ENCODE measurements at regions not wholly inside any gene's neighbourhood (a gene's known extent, or its start where the extent isn't known, plus 50 kb on each side); places are given as distances from the start of the nearest gene placed in this dataset.

DNA sequence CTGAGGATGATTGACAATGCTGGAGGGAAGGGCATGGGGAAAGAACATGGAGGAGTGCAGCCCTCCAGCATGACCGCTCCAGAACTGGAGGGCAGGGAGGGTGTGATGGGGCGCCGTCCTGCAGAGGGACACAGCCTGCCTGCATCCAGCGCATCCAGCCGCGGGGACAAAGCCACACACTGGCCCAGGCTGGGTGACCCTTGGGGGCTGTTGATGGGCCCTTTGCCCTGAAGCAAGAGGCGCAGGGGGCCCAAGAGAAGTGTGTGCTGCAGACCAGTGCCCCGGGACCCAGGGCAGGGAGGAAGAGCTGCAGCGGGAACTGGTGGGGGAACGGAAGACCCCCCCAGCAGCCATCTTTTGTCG lies 169.8 kb upstream of the PPP1R26 start:
- no peak for DNase-seq (ENCODE audit: low read depth in 2 of 2)

GRCh38 chr9:135310134-135310533 lies 169.4 kb upstream of the PPP1R26 start:
- DNase-seq (ENCODE audit: low read depth in 2 of 2), result no peak

DNA sequence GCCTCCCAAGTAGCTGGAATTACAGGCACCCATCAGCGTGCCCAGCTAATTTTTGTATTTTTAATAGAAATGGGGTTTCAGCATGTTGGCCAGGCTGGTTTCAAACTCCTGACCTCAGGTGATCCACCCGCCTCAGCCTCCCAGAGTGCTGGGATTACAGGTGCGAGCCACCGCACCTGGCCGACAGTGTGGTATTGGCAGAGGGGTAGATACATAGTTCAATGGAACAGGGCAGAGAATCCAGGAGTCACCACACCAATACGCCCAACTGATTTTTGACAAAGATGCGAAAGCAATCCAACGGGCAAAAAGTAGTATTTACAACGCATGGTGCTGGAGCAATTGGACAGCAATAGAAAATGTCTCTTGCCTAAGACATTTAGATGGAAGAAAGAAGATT lies 164.0 kb upstream of the PPP1R26 start:
- DNase-seq (ENCODE audit: low read depth in 2 of 2), result no peak

DNA sequence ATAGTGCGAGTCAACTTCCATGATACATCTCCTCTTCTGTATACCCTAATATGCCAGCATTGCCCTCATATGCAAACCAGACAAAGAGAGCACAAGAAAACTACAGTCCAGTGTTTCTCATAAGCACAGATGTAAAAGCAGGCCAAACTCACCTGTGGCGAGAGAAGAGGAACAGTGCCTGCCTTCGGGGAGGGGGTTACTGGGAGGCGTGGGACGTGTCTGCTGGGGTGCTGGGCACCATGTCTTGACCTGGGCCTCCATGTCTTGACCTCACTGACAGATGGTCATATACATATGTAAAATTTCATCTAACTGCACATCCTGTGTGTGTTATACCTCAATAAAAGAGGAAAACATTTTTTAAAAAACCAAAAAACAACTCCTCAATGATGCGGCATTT lies 159.3 kb upstream of the PPP1R26 start:
- no peak for DNase-seq (ENCODE audit: low read depth in 2 of 2)

GRCh38 chr9:135320943-135321342 lies 158.6 kb upstream of the PPP1R26 start:
- DNase-seq (ENCODE audit: low read depth in 2 of 2), result no peak

DNA sequence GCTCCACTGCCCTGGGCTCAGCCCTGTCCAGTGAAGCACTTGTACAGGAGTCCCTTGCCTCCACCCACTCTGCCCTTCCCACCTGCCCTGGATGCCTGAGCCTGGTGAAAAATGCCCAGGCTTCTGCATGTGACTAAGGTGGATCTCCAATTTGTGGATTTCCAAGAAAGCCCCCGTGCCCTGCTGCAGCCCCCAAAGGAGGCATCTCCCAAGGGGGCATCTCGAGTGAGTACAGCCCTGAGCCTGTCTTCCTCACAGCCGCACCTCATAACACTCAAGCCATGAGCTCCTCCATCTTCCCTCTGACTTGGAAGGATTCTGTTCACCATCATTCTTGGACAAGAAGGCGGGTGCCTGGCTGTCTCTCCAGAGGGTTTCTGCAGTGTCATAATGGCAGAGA lies 158.0 kb upstream of the PPP1R26 start:
- DNase-seq (ENCODE audit: low read depth in 2 of 2), result no peak

DNA sequence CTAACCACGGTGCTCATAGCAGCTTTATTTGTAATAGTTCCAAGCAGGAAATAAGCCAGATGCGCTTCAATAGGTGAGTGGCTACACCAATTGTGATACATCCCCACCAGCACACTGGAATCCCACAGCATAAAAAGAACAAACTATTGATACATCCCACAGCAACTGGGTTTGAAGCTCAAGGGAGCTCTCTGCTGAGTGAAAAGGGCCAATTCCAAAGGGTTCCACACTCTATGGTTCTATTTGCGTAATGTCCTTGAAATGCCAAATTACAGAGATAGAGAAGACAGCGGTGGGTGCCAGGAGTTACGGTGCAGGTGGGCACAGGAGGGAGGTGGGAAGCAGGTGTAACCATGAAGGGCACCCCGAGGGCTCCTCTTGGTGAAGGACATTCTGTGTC lies 155.3 kb upstream of the PPP1R26 start:
- DNase-seq (ENCODE audit: low read depth in 2 of 2), result no peak

- DNase-seq (ENCODE audit: low read depth in 2 of 2), result no peak
Measured at GRCh38 chr9:135326141-135326540, 153.4 kb upstream of the PPP1R26 start.

DNA sequence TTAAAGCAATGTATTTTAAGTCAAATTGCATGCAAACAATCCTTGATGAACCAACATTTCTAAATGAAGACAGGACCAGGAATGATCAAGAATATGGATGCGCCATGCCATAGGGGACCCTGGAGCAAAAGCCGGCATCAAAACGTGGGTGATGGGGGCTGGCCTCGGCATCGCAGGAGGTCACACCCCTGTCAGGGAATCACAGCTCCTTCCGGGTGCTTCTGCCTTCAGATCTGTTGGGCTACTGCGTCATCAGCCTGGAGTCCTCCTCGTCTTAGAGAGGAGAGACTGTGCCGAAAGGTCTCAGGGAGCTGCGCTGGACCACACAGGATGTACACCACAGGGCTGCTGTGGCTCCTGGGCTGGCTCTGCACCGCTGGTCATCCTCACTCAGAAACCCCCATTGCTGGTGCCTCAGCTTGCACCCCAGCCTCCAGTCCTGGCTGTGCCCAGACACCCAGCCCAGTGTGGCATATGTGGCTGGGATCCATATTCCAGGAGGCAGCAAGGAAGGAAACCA lies 152.9 kb upstream of the PPP1R26 start:
- DNase-seq (ENCODE audit: low read depth in 2 of 2), result no peak

DNA sequence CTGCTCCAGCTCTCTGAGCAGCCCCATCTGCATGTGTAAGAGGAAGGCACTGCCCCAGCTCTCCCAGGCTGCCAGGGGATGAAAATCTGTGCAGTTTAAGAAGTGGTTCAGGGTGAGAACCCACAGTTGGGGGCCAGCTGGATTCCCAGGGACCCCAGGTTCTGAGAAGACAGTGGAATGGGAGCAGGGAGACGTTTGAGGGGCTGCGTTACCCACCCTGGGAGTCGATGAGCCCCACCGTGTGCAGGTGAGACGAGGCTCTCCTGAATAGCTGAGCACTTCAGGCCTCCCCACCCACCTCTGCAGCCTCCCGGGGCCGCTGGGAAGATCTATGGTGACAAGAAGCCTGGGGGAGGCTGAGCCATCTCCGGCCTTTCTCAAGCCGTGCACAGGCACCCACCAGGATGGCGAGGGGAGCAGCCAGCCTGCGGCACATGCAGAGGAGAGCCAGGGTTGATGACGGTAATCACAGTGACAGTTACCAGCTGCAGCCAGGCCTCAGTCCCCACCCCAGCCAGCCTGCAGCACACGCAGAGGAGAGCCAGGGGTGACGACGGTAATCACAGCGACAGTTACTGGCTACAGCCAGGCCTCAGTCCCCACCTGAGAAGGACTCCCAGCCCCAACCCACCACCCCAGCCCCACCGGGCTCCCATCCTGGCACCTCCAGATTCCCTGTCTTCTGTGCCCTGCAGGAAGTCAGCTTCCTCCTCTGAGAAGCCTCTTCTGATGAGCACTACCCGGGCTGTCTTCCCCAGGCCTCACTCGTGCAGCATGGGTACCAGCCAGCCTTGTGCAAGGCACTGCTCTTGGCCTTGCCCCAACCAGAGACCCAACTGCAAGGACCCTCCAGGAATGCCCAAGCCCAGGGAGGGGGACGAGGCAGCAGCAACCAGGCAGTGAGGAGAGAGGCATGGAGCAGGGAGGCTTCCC lies 150.8 kb upstream of the PPP1R26 start:
- no peak for DNase-seq (ENCODE audit: low read depth in 2 of 2)

GRCh38 chr9:135329571-135330306 lies 149.8 kb upstream of the PPP1R26 start:
- DNase-seq (ENCODE audit: low read depth in 2 of 2), result no peak

DNA sequence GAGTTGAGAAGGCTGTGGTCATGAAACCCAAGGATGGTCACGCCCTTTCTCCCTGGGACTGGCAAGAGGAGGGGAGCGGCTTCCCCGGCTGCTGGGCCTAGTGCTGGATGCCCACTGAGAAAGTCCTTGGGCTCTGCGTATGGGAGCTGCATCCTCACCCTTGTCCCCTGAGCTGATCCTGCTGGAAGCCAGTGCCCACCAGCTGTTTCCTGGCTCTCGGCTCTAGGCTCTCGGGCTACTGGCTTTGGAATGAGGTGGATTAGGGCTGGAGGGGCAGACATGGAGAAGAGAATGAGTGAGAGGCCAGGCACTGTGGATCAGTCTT lies 149.3 kb upstream of the PPP1R26 start:
- DNase-seq (ENCODE audit: low read depth in 2 of 2), result no peak

DNA sequence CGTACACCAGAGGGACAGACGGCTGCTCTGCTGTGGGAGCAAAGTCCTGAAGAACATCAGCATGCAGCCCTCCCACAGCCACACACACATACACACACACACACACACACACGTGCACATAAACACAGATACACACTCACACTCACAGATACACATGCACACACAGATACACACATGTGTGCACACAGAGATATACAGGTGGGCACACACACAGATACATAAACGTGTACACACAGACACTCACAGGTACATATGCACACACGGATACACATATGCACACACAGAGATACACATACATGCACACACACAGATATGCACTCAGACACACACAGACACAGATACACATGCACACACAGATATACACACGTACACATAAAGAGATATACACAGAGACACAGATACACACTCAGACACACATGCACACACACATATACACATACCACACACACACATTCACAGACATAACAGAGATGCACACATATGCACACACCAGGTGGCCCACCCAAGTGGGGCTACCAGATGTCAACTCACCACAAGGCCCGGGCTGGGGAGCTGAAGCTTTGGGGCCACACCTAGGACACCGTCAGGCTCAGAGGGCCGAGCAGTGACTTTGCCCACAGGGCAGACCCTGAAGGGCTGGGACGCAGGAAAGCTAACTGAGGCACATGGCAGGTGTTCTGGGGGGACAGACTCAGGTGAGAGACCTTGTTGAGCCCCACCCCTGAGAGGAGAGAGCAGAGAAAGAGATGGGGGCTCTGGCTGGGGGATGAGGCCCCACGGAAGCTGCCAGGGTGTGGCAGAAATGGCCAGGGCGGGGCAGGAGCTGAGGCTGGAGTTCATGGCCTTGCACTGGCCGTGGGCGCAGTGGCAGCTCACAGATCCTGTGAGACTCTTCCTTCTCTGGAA lies 148.6 kb upstream of the PPP1R26 start:
- DNase-seq (ENCODE audit: low read depth in 2 of 2), result no peak

DNA sequence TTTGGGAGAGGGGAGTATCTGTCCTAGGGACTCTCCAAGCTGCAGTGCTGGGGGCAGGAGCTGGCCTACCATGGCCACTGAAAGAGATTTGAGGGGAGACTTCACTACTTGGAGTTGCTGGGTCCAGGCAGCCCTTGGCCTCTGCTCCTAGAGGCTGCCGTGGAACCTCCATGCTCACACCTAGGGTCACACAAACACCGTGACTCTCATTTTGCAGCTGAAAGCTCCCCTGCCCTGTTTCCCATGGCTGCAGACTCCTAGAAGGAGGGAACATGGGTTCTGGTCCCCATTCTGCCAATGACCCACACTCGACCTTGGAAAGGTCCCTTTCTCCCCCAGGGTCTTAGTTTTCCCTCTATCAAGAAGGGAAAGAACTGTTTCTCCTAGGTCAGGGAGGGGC lies 147.1 kb upstream of the PPP1R26 start:
- DNase-seq (ENCODE audit: low read depth in 2 of 2), result no peak

DNA sequence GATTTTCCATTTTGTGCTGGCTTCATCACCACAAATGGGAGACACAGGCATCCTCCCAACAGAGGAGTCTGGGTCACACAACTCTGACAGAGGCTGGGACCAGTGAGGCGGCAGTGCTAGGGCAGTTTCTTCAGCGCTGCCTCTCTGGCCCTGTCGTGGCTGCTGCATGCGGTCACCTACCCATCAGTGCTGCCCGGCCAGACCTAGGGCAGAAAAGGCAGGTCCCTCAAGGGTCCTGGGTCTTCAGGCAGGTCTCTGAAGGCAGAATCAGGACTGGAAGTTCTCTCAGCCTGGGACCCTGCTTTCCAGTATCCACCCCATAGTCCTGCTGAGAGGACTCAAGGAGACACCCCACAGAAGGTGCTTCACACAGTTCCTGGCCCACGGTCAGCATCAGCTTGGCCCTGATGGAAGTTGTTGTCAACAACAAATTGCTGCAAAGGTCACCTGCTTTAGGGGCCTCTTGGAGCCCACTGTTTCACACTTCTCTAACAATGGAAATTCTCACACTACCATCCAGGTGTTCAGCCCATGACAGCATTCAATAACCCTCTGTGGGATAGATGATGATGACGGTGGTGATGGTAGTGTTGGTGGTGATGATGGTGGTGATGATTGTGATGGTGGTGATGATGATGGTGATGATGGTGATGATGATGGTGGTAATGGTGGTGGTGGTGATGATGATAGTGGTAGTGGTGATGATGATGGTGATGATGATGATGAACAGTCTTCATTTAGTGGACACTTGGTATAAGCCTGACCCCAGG lies 146.4 kb upstream of the PPP1R26 start:
- no peak for DNase-seq (ENCODE audit: low read depth in 2 of 2)

DNA sequence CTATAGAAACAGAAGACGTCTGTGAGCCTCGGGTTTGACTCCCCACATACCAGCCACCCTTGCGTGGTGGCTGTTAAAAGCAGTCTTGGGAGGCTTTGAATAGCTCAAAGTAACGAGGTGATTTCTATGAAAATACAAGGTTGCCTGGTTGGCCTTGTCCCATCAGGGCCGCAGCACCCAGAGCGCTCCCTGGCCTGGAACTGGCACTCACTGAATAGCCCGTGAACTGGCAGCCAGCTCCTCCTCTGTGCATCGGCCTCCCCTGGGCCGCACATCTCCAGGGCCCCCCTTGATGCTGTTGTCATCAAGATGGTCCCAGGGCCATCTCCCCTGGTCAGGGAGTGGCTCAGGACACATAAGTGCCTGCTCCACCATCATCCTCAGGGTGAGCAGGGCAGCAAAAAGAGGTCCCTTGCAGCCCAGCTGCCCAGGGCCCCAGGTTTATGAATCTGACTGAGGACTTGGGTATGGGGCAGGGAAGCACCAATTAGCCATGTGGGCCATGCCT lies 144.6 kb upstream of the PPP1R26 start:
- no peak for DNase-seq (ENCODE audit: low read depth in 2 of 2)

DNA sequence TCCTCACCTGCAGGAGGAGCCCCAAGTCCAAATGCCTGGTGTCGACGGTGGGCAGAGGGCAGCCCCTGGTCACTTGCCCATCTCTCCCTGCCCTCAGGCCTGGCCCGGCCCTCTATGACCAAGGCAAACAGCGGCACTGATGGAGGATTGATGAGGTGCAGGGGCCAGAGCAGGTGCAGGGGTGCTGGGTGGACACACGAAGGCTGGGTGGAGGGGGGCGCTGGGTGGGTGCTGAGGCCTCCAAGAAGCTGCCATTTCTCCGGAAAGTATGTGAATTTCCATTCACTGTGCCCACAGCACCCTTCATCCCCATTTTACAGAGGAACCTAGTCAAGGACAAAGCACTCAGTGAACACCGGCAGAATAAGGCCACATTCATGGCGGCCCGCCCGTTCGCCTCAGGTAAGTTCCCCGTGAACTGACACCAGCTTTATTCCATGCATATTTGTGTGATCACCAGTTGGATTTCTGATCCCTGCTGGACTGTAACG lies 143.8 kb upstream of the PPP1R26 start:
- no peak for DNase-seq (ENCODE audit: low read depth in 2 of 2)

DNA sequence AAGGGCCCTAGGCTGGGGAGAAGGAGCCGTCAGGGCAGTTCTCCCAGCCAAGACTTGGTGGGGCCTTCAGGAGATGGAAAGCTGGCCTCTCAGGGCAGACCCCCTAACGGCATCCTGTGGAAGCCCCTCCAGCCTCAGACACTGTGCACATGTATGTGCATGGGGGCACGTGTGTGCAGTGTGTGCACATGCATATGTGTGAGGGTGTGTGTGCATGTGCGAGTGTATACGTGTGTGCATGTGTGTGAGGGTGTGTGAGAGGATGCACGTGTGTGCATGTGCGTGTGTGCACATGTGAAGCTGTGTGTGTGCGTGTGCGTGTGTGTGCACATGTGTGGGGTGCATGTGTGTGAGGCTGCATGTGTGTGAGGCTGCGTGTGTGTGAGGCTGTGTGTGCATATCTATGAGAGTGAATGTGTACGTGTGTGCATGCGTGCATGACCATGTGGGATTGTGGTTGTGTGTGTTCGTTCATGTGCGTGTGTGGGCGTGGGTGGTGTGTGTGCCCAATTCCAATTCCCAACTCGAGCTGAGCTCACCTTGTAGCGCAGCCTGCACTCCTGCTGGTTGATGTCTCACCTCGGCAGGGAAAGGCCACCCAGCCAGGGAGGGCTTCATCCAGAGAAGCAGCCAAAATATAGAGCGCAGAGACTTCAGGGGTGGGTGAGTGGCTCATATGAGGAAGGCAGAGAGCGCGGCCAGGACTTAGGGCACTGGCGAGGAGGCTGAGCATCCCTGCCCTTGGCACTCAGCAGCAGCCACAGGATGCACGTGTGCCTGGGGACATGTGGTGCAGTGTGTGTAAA lies 142.7 kb upstream of the PPP1R26 start:
- DNase-seq (ENCODE audit: low read depth in 2 of 2), result no peak

- no peak for DNase-seq (ENCODE audit: low read depth in 2 of 2)
Measured at GRCh38 chr9:135338546-135338945, 141.0 kb upstream of the PPP1R26 start.

GRCh38 chr9:135339378-135339973 lies 140.1 kb upstream of the PPP1R26 start:
- DNase-seq (ENCODE audit: low read depth in 2 of 2), result no peak
